ENCODE measurements at regions not wholly inside any gene's neighbourhood (a gene's known extent, or its start where the extent isn't known, plus 50 kb on each side); places are given as distances from the start of the nearest gene placed in this dataset.

DNA sequence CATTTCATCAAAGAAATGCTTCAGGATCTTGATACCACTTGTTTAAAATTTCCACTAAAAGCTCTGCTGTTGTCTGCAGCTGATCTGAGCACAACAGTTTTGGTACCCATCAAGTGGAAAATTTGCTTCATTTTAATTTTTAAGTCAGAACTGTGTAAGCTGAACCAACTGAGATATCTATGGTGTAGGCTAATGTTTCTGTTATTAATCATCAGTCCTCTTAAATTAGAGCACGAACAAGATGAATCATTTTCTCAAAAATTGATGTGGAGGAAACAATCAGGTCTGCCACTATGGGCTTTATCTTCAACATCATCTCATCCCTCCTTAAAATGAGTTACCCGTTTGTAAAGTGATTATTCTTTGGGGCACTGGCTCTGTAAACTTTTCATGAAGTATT is 221.5 kb upstream of the NBEA start:
- Histone ChIP-seq H4K8ac (ENCODE audit: low read depth in 2 of 2, low read length in 2 of 2) (no peak overlapping the region), H4K20me1 (ENCODE audit: insufficient read depth, low read length) (no peaks in the 10 kb centered on the region), H4K5ac (ENCODE audit: low read depth, low read length) (no peak overlapping the region), H3K14ac (replicated peaks; ENCODE audit: low read depth, low read length) (no peak overlapping the region), H3K9me1 (ENCODE audit: insufficient read depth, low read length) (no peaks in the 10 kb centered on the region), H2BK120ac (ENCODE audit: low read depth, low read length) (no peak overlapping the region), H2BK20ac (ENCODE audit: low read depth, low read length) (no peak overlapping the region), H2AK9ac (replicated peaks; ENCODE audit: low read depth, low read length, poor library complexity) (no peak overlapping the region), H3K23ac (ENCODE audit: low read depth, low read length) (no peak overlapping the region), H3K4me1 (ENCODE audit: control insufficient read depth, insufficient read depth, low read length) (no peaks in the 10 kb centered on the region), H3K36me3 (ENCODE audit: control insufficient read depth, insufficient read depth, low read length) (no peaks in the 10 kb centered on the region), H3K9ac (ENCODE audit: low read depth, low read length) (no peak overlapping the region), H2AK5ac (ENCODE audit: low read depth, low read length) (no peak overlapping the region), H3K4me3 (ENCODE audit: insufficient read depth, low read depth, low read length) (no peak overlapping the region), H3K79me1 (ENCODE audit: low read depth in 1 of 2, low read length in 2 of 2) (no peaks in the 10 kb centered on the region), H3K56ac (ENCODE audit: extremely low read depth, insufficient read depth, low read length) (no peak overlapping the region), H4K91ac (ENCODE audit: insufficient read depth, low read depth, low read length) (no peak overlapping the region), H3K4me2 (ENCODE audit: low read depth, low read length) (no peak overlapping the region), H2BK15ac (ENCODE audit: low read depth, low read length) (no peak overlapping the region), H2AFZ (replicated peaks; ENCODE audit: low read length, poor library complexity) (no peak overlapping the region), H3K18ac (ENCODE audit: low read depth, low read length) (no peak overlapping the region), H2BK5ac (ENCODE audit: low read depth, low read length, poor library complexity, severe bottlenecking) (no peak overlapping the region), H3K27ac (ENCODE audit: insufficient read depth, low read length) (no peak overlapping the region), H3K4ac (ENCODE audit: low read depth, low read length) (no peak overlapping the region), H3K27me3 (ENCODE audit: control insufficient read depth, insufficient read depth, low read length) (no peaks in the 10 kb centered on the region), H3K9me3 (ENCODE audit: control insufficient read depth, insufficient read depth, low read length) (no peaks in the 10 kb centered on the region)
- intact Hi-C loops (cut with micrococcal nuclease) (no loop called here), in situ Hi-C loops (cut with MboI; ENCODE audit: low sequenced_read_pairs) (no loop called here), dilution Hi-C loops (cut with HindIII; ENCODE audit: low sequenced_read_pairs, unreplicated experiment) (no loop called here)
- ChIA-PET POLR2A (ENCODE audit: unreplicated experiment) (no interaction called here), CTCF (no interaction called here)
- no peak for ATAC-seq (ENCODE audit: low read depth)
- no TSS peak for BruUV-seq (replicated peaks)
- no peak for DNase-seq
- TF ChIP-seq MAZ (IDR thresholded peaks at IDR 0.05; ENCODE audit: borderline replicate concordance, low read depth, low read length) (no peak), CHD1 (IDR thresholded peaks at IDR 0.05; ENCODE audit: low read depth, low read length) (no peak), CEBPB (IDR thresholded peaks at IDR 0.05; ENCODE audit: low read depth, low read length) (no peak), RAD21 (IDR thresholded peaks at IDR 0.05; ENCODE audit: low read length) (no peak), RFX5 (IDR thresholded peaks at IDR 0.05; ENCODE audit: low read depth, low read length) (no peak)
- no CpG with 5 or more reads among the region's 2 CpGs for WGBS, 2 experiments (ENCODE audit: extremely low coverage in 2 of 2, insufficient read length in 1 of 2)

Measured in IMR-90 (cell line).